Naive thymus-derived CD4-positive, alpha-beta T cell (primary cell): ENCODE measurements at regions not wholly inside any gene's neighbourhood (a gene's known extent, or its start where the extent isn't known, plus 50 kb on each side); places are given as distances from the start of the nearest gene placed in this dataset.

ENCODE experiments used
- ATAC-seq: fragments of 150-1000 bp; cut with Tn5 transposase; 2 replicates; pipeline ENCODE4 v1.10.0; 2021; ENCODE audit warnings: mild to moderate bottlenecking, moderate library complexity
- CTCF ChIA-PET: fragments of 350-600 bp; sonication (Branson Sonifier 250); formaldehyde crosslinking; loops from one replicate; lab custom pipeline; 2021; ENCODE audit warnings: antibody characterized with exemption; lab: Charles Lee
- POLR2A ChIA-PET: fragments of 350-600 bp; sonication (Branson Sonifier 250); formaldehyde crosslinking; loops from one replicate; lab custom pipeline; 2021; ENCODE audit warnings: antibody characterized with exemption, inconsistent platforms; lab: Charles Lee
- DNase-seq, 9 donors: peaks; one replicate each; pipeline versions ENCODE4 v3.0.0 to v3.0.0-alpha.2; 2020 to 2022; ENCODE audit warnings: mixed read lengths in 1 of 9
- H3K27ac ChIP-seq: one replicate; pipeline ENCODE4 v1.7.0; 2013; ENCODE audit warnings: mild to moderate bottlenecking, low read depth, low read length, moderate library complexity
- H3K27me3 ChIP-seq, 2 donors: one replicate each; pipeline ENCODE4 v1.7.0; 2013; ENCODE audit warnings: low read length in 2 of 2, mild to moderate bottlenecking in 2 of 2, moderate library complexity in 2 of 2; ENCODE audit not compliant: control insufficient read depth in 2 of 2, insufficient read depth in 2 of 2
- H3K36me3 ChIP-seq, 3 experiments: 1 replicate in 2 of 3; 2 replicates in 1 of 3; pipeline ENCODE4 v1.7.0; 2013; ENCODE audit warnings: low read length in 3 of 3, mild to moderate bottlenecking in 3 of 3, moderate library complexity in 1 of 3; ENCODE audit not compliant: insufficient read depth in 3 of 3, control insufficient read depth in 2 of 3
- H3K4me1 ChIP-seq, 2 donors: one replicate each; pipeline ENCODE4 v1.7.0; 2013; ENCODE audit warnings: low read length in 2 of 2, mild to moderate bottlenecking in 2 of 2, moderate library complexity in 1 of 2; ENCODE audit not compliant: control insufficient read depth in 2 of 2, insufficient read depth in 2 of 2
- H3K4me3 ChIP-seq: 2 replicates; pipeline ENCODE4 v1.7.0; 2013; ENCODE audit warnings: mild to moderate bottlenecking, low read length
- H3K9me3 ChIP-seq, 3 experiments: 1 replicate in 2 of 3; 2 replicates in 1 of 3; pipeline ENCODE4 v1.7.0; 2013; ENCODE audit warnings: low read length in 3 of 3; ENCODE audit not compliant: control insufficient read depth in 2 of 3
- H3K27ac Mint-ChIP-seq, 9 donors: one replicate each; pipeline ENCODE4 v1.8.0; 2020 to 2022; ENCODE audit warnings: mixed read lengths in 9 of 9, mild to moderate bottlenecking in 8 of 9, moderate library complexity in 5 of 9, inconsistent platforms in 2 of 9
- H3K27me3 Mint-ChIP-seq, 5 donors: one replicate each; pipeline ENCODE4 v1.8.0; 2021 to 2022; ENCODE audit warnings: mixed read lengths in 5 of 5, mild to moderate bottlenecking in 1 of 5
- H3K36me3 Mint-ChIP-seq, 5 donors: one replicate each; pipeline ENCODE4 v1.8.0; 2020 to 2022; ENCODE audit warnings: mixed read lengths in 5 of 5, mild to moderate bottlenecking in 3 of 5, inconsistent platforms in 1 of 5
- H3K4me1 Mint-ChIP-seq, 7 donors: one replicate each; pipeline ENCODE4 v1.8.0; 2020 to 2022; ENCODE audit warnings: mixed read lengths in 7 of 7, mild to moderate bottlenecking in 3 of 7, inconsistent platforms in 1 of 7
- H3K4me3 Mint-ChIP-seq, 10 donors: one replicate each; pipeline ENCODE4 v1.8.0; 2020 to 2022; ENCODE audit warnings: mild to moderate bottlenecking in 10 of 10, mixed read lengths in 10 of 10, moderate library complexity in 6 of 10, inconsistent platforms in 2 of 10
- H3K9me3 Mint-ChIP-seq, 11 donors: one replicate each; pipeline ENCODE4 v1.8.0; 2020 to 2022; ENCODE audit warnings: mixed read lengths in 11 of 11, mild to moderate bottlenecking in 4 of 11, inconsistent platforms in 1 of 11, moderate library complexity in 1 of 11
- intact Hi-C, 2 donors: fragments of 100-400 bp; cut with micrococcal nuclease; formaldehyde crosslinking; loops; one replicate each; pipeline ENCODE4 v1.15.1; 2023

DNA sequence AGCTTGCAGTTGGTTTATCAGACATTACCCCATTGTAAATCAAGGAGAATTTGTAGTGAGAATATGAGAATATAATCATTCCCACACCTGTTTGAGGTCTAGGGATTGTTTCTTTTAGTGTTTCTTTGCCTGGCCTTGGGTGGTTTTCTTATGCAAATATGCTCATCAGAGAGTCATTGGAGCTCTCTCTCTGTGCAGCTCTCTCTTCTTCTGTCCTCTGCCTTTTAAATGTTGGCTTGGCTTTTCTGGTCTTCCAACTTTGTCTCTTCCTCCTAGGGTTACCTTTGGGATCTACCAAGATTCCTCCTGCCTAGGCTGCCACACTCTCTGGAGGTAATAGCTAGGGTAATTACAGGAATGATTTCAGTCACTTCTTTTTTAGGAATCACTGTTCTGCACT, 102.3 kb upstream of the ARSJ start:
- no peak overlapping the region for H3K4me3 Mint-ChIP-seq
- H3K27me3 ChIP-seq: no peaks in the 10 kb centered on the region
- no peaks in the 10 kb centered on the region for H3K36me3 Mint-ChIP-seq
- H3K27ac ChIP-seq: no peak overlapping the region
- peaks cover 0 to 7% (median 0%) of the 10 kb centered on the region in 11 donors for H3K9me3 Mint-ChIP-seq
- no peaks in the 10 kb centered on the region for H3K36me3 ChIP-seq
- POLR2A ChIA-PET: no interaction called here
- peaks cover 0 to 5% (median 0%) of the 10 kb centered on the region in 5 donors for H3K27me3 Mint-ChIP-seq
- H3K4me3 ChIP-seq: no peak overlapping the region
- H3K4me1 Mint-ChIP-seq: no peaks in the 10 kb centered on the region
- intact Hi-C loops: no loop called here
- no peak overlapping the region for H3K27ac Mint-ChIP-seq
- ATAC-seq (no peak), DNase-seq (no peak)
- H3K4me1 ChIP-seq: no peaks in the 10 kb centered on the region
- no peaks in the 10 kb centered on the region for H3K9me3 ChIP-seq
- CTCF ChIA-PET: no interaction called here

DNA sequence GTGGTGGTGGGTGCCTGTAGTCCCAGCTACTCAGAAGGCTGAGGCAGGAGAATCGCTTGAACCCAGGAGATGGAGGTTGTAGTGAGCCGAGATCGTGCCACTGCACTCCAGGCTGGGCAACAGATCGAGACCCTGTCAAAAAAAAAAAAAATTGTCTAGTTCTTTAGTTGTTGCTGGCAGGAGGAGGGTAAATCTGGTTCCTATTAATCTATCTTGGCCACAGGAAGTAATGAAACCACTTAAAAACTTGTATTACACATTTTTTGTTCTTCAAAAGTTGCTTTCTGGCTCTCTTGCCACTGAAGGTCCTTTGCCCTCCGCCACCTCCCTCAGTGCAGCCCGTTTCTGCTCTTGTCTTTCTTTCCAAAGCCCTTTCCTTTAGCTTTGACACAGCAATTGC, 102.9 kb upstream of the ARSJ start:
- Histone ChIP-seq H3K4me3 (no peak overlapping the region), H3K4me1 (no peaks in the 10 kb centered on the region), H3K36me3 (no peaks in the 10 kb centered on the region), H3K27me3 (no peaks in the 10 kb centered on the region), H3K27ac (no peak overlapping the region), H3K9me3 (no peaks in the 10 kb centered on the region)
- Mint-ChIP-seq H3K9me3 (peaks cover 0 to 7% (median 0%) of the 10 kb centered on the region in 11 donors), H3K4me3 (no peak overlapping the region), H3K4me1 (no peaks in the 10 kb centered on the region), H3K27me3 (peaks cover 0 to 5% (median 0%) of the 10 kb centered on the region in 5 donors), H3K36me3 (no peaks in the 10 kb centered on the region), H3K27ac (no peak overlapping the region)
- ChIA-PET POLR2A (no interaction called here), CTCF (no interaction called here)
- no peak for DNase-seq
- ATAC-seq: no peak
- intact Hi-C loops: no loop called here

DNA sequence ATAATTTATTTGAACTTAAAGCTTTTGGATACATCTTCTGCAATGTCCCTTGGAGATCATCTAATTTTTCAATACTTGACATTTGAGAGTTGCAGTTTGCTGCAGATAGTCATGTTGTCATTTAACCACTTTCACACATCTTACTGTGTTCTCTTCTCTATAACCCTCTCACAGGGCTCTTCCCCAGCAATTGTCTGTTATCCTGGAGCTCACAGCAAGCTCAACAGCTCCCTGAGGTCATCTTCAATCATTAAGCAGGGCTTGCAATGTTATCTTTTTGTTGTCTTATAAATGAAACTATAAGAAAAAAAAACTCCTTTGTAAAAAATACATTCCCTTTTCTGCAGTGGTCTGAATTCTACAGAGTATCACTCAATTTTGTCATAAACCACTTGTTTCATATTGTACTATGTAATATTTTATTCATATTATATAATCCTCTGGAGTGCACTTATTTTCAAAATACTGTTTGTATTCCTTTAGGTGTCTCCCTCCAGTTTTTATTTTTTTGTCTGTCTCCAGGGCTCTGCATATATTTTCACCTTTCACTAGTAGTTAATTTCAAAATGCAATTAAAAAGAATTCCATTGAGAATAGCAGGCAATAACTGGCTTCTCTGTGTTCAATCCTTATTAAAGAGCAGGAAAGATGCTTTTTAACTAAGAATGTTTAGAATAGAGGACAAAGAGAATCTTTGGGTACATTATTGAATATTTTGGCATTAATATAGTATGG, 106.3 kb upstream of the ARSJ start:
- DNase-seq (no peak), ATAC-seq (no peak)
- Histone ChIP-seq H3K4me1 (no peaks in the 10 kb centered on the region), H3K4me3 (no peak overlapping the region), H3K9me3 (no peaks in the 10 kb centered on the region), H3K36me3 (no peaks in the 10 kb centered on the region), H3K27ac (no peak overlapping the region), H3K27me3 (no peaks in the 10 kb centered on the region)
- H3K4me1 Mint-ChIP-seq: no peaks in the 10 kb centered on the region
- H3K27me3 Mint-ChIP-seq: peaks cover 0 to 10% (median 5%) of the 10 kb centered on the region in 5 donors
- H3K4me3 Mint-ChIP-seq: no peak overlapping the region
- H3K9me3 Mint-ChIP-seq: peaks cover 0 to 20% (median 7%) of the 10 kb centered on the region in 11 donors
- CTCF ChIA-PET: no interaction called here
- POLR2A ChIA-PET: no interaction called here
- peaks cover 0 to 5% (median 3%) of the 10 kb centered on the region in 5 donors for H3K36me3 Mint-ChIP-seq
- intact Hi-C loops: no loop called here
- no peak overlapping the region for H3K27ac Mint-ChIP-seq

DNA sequence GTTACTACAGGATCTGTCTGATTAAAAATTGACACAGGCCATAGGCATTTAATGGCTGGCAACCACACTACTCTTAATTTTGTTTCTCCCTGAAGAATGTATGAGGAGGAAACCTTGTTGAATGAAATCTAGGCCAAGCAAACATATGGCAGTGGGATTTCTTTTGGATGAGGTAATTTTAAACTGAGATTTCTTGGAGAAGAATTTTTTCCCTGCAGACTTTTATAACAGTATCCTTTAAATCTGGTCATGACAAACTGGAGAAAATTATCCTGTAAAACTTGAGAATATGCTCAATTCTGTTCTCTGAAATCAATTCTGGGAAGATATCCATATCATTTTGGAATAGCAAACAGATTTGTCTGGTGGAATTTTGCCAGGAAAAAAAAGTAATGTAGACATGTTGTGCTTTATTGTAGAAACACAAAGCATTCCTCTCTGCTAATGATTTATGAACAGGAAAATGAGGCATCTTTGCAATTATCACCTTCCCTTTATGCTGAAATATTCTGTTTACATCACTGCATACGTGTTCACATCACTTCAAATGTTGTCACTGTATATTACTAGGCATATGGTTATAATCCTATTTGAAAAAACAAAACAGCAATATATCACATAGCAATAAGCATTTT, 108.3 kb upstream of the ARSJ start:
- Mint-ChIP-seq H3K36me3 (peaks cover 0 to 5% (median 3%) of the 10 kb centered on the region in 5 donors), H3K4me1 (no peaks in the 10 kb centered on the region), H3K4me3 (no peak overlapping the region), H3K9me3 (peaks cover 0 to 20% (median 7%) of the 10 kb centered on the region in 11 donors), H3K27me3 (peaks cover 0 to 10% (median 4%) of the 10 kb centered on the region in 5 donors), H3K27ac (no peak overlapping the region)
- Histone ChIP-seq H3K36me3 (no peaks in the 10 kb centered on the region), H3K9me3 (no peaks in the 10 kb centered on the region), H3K4me1 (no peaks in the 10 kb centered on the region), H3K27ac (no peak overlapping the region), H3K4me3 (no peak overlapping the region), H3K27me3 (no peaks in the 10 kb centered on the region)
- ChIA-PET CTCF (no interaction called here), POLR2A (no interaction called here)
- intact Hi-C loops: no loop called here
- no peak for DNase-seq
- no peak for ATAC-seq

DNA sequence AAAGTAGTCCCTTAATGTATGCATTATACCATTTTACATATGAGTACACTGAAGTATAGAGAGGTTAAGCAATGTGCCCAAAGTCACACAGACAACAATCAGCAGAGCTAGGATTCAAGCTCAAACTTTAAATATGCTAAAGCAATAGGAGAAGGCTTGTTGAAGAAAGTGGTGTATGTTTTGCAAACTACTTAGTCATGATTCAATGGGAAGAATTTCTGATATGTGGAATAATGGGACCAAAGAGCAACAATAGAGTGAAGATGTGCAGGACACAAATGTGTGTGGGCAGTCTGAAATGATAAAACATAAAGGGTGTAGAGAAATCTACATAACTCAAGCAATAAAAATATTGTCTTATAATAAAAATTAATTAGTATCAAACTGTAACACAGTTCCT, 109.0 kb upstream of the ARSJ start:
- ChIA-PET CTCF (interaction anchor here (0.6 kb wide), 1 partner anchor 255 kb away, joined by 3 read pairs; no protein-coding TSS in a partner anchor), POLR2A (no interaction called here)
- intact Hi-C loops: no loop called here
- Histone ChIP-seq H3K9me3 (no peaks in the 10 kb centered on the region), H3K27ac (no peak overlapping the region), H3K4me3 (no peak overlapping the region), H3K27me3 (no peaks in the 10 kb centered on the region), H3K4me1 (no peaks in the 10 kb centered on the region), H3K36me3 (no peaks in the 10 kb centered on the region)
- H3K4me3 Mint-ChIP-seq: no peak overlapping the region
- H3K9me3 Mint-ChIP-seq: peaks cover 0 to 20% (median 7%) of the 10 kb centered on the region in 11 donors
- H3K27me3 Mint-ChIP-seq: peaks cover 0 to 10% (median 4%) of the 10 kb centered on the region in 5 donors
- DNase-seq (no peak), ATAC-seq (no peak)
- peaks cover 0 to 5% (median 3%) of the 10 kb centered on the region in 5 donors for H3K36me3 Mint-ChIP-seq
- peak overlapping the region in 1 of 9 donors; percentile 14 for H3K27ac Mint-ChIP-seq
- no peaks in the 10 kb centered on the region for H3K4me1 Mint-ChIP-seq

DNA sequence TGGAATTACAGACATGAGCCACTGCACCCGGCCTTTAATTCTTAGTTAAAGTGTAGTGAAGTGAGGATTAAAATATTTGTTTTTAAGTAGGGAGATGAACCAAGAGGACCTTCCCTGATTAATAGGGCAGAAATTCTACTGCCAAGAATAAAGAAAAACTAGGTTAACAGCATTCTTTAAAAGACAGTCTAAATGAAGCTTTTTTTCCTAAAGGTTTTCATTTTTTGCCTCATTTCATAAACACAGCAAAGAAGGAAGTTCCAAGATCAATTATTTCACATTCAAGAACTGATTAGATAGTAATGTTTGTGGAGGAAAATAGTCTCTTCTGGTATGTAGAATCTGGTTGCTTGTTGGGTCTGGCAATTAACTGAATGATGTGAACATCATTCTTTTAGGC, 112.1 kb upstream of the ARSJ start:
- intact Hi-C loops: no loop called here
- Mint-ChIP-seq H3K27ac (no peak overlapping the region), H3K4me3 (no peak overlapping the region), H3K27me3 (peaks cover 0 to 10% (median 4%) of the 10 kb centered on the region in 5 donors), H3K36me3 (peaks cover 0 to 5% (median 3%) of the 10 kb centered on the region in 5 donors), H3K9me3 (peaks cover 0 to 20% (median 7%) of the 10 kb centered on the region in 11 donors), H3K4me1 (no peaks in the 10 kb centered on the region)
- ChIA-PET POLR2A (no interaction called here), CTCF (no interaction called here)
- no peaks in the 10 kb centered on the region for H3K36me3 ChIP-seq
- DNase-seq: no peak
- H3K9me3 ChIP-seq: no peaks in the 10 kb centered on the region
- no peak overlapping the region for H3K27ac ChIP-seq
- H3K4me3 ChIP-seq: no peak overlapping the region
- H3K27me3 ChIP-seq: no peaks in the 10 kb centered on the region
- H3K4me1 ChIP-seq: no peaks in the 10 kb centered on the region
- ATAC-seq: no peak
